GM12878 (cell line): ENCODE measurements at regions not wholly inside any gene's neighbourhood (a gene's known extent, or its start where the extent isn't known, plus 50 kb on each side); places are given as distances from the start of the nearest gene placed in this dataset.

Source experiments
- ATAC-seq: fragments of 200-7000 bp; cut with Tn5 transposase; 3 replicates; pipeline ENCODE4 v1.9.1; 2020; ENCODE audit warnings: mild to moderate bottlenecking, moderate library complexity
- BruUV-seq: library from RNA; stranded (reverse); fragments of 400-500 nt; replicated peaks from 2 replicates; lab custom pipeline; 2021; lab: Mats Ljungman, UMichigan
- CTCF ChIA-PET: fragments of 300-600 bp; sonication (Branson Sonifier 250); formaldehyde crosslinking; extraction: SDS; loops from one replicate; lab custom pipeline; 2021; ENCODE audit warnings: inconsistent platforms; lab: Yijun Ruan, JAX
- POLR2A ChIA-PET: fragments of 350-600 bp; formaldehyde crosslinking; extraction: SDS; loops from one replicate; lab custom pipeline; 2021; ENCODE audit warnings: inconsistent platforms; lab: Charles Lee
- RAD21 ChIA-PET: fragments of 300-600 bp; sonication (Branson Sonifier 250); formaldehyde crosslinking; loops from one replicate; lab custom pipeline; 2023; ENCODE audit warnings: antibody characterized with exemption; ENCODE audit not compliant: unreplicated experiment; lab: Charles Lee
- SMC1A ChIA-PET: fragments of 300-600 bp; sonication (Branson Sonifier 250); formaldehyde crosslinking; loops from one replicate; lab custom pipeline; 2023; ENCODE audit not compliant: unreplicated experiment, uncharacterized antibody; lab: Charles Lee
- DNase-seq: peaks from one replicate; pipeline ENCODE4 v3.0.0-alpha.2; 2011; ENCODE audit warnings: low read depth, low spot score
- FAIRE-seq: peaks from 3 replicates; lab custom pipeline; 2011; peaks lifted over from hg19 to GRCh38; lab: Jason Lieb, UNC
- H2AFZ ChIP-seq: 2 replicates; pipeline ENCODE4 v1.6.0; 2011; ENCODE audit warnings: low read depth, low read length, control low read depth; ENCODE audit not compliant: control insufficient read depth
- H3K27ac ChIP-seq: 2 replicates; pipeline ENCODE4 v1.5.1; 2011; ENCODE audit warnings: control low read depth; ENCODE audit not compliant: control insufficient read depth, insufficient read depth
- H3K27me3 ChIP-seq, 2 experiments: replicated peaks in 1 of 2; 2 replicates each; pipeline versions ENCODE4 v1.6.0 to v1.6.1; 2011; ENCODE audit warnings: low read length in 1 of 2; ENCODE audit not compliant: control insufficient read depth in 2 of 2, insufficient read depth in 2 of 2
- H3K36me3 ChIP-seq, 2 experiments: 2 replicates each; pipeline ENCODE4 v1.5.1; 2011; ENCODE audit warnings: low read length in 1 of 2; ENCODE audit not compliant: control insufficient read depth in 2 of 2, insufficient read depth in 2 of 2
- H3K4me1 ChIP-seq: 2 replicates; pipeline ENCODE4 v1.6.1; 2011; ENCODE audit warnings: mild to moderate bottlenecking, low read length, moderate library complexity, mixed read lengths; ENCODE audit not compliant: control insufficient read depth, insufficient read depth
- H3K4me2 ChIP-seq: 2 replicates; pipeline ENCODE4 v1.6.0; 2011; ENCODE audit warnings: control low read depth; ENCODE audit not compliant: control insufficient read depth, insufficient read depth
- H3K4me3 ChIP-seq: fragments of 200-600 bp; sonication (generic); 2 replicates; pipeline ENCODE4 v1.5.1; 2016
- H3K79me2 ChIP-seq: 2 replicates; pipeline ENCODE4 v1.6.0; 2011; ENCODE audit warnings: low read length; ENCODE audit not compliant: control insufficient read depth, insufficient read depth
- H3K9ac ChIP-seq: 2 replicates; pipeline ENCODE4 v1.8.0; 2011; ENCODE audit warnings: low read length, control low read depth, mixed read lengths; ENCODE audit not compliant: control insufficient read depth, insufficient read depth
- H3K9me3 ChIP-seq: replicated peaks from 3 replicates; pipeline ENCODE4 v1.5.1; 2011; ENCODE audit warnings: mild to moderate bottlenecking, low read length; ENCODE audit not compliant: control insufficient read depth, insufficient read depth
- H4K20me1 ChIP-seq: 2 replicates; pipeline ENCODE4 v1.6.0; 2011; ENCODE audit not compliant: control insufficient read depth, insufficient read depth
- BACH1 ChIP-seq: fragments of 450-650 bp; IDR thresholded peaks from 2 replicates; pipeline ENCODE4 v1.6.1; 2017; ENCODE audit warnings: mild to moderate bottlenecking, borderline replicate concordance
- CHD4 ChIP-seq: fragments of 200-600 bp; sonication (generic); IDR thresholded peaks from 2 replicates; pipeline ENCODE4 v1.6.1; 2016; ENCODE audit warnings: mild to moderate bottlenecking
- PAX8 ChIP-seq: fragments of 450-650 bp; IDR thresholded peaks from 2 replicates; pipeline ENCODE4 v1.6.1; 2017; ENCODE audit warnings: mild to moderate bottlenecking, moderate library complexity
- PML ChIP-seq: IDR thresholded peaks from 2 replicates; pipeline ENCODE4 v1.6.1; 2012; ENCODE audit warnings: low read length, inconsistent platforms
- RFX5 ChIP-seq: IDR thresholded peaks from 2 replicates; pipeline ENCODE4 v1.6.1; 2011; ENCODE audit warnings: low read depth, low read length, improper control_type of control experiment
- ZBED1 ChIP-seq: IDR thresholded peaks from 2 replicates; pipeline ENCODE4 v1.6.1; 2016; ENCODE audit warnings: borderline replicate concordance
- ZNF384 ChIP-seq: IDR thresholded peaks from 2 replicates; pipeline ENCODE4 v1.6.1; 2012; ENCODE audit warnings: low read depth, mild to moderate bottlenecking, low read length, improper control_type of control experiment, borderline replicate concordance
- WGBS: methylation state at CpG from one replicate; pipeline ENCODE4 v1.1.6; 2016; ENCODE audit warnings: low lambda C conversion rate; ENCODE audit not compliant: insufficient replicate concordance, insufficient coverage; ENCODE audit errors: missing lambda C conversion rate; 5-methylcytosine and 5-hydroxymethylcytosine counted together
- in situ Hi-C: fragments of 300-500 bp; cut with MboI; formaldehyde crosslinking; loops from 9 replicates; pipeline ENCODE4 v1.14.3; 2018; ENCODE audit warnings: mixed read lengths
- intact Hi-C: fragments of 100-400 bp; cut with micrococcal nuclease; formaldehyde crosslinking; loops from one replicate; pipeline ENCODE4 v1.14.2; 2022; ENCODE audit not compliant: unreplicated experiment
- TF ChIP-seq, protein P1 (sequence below): fragments of 450-650 bp; formaldehyde crosslinking; IDR thresholded peaks from 2 replicates; pipeline ENCODE4 v1.4.0; 2022; ENCODE audit warnings: mild to moderate bottlenecking, moderate library complexity
- TF ChIP-seq, protein P2 (sequence below): fragments of 450-650 bp; IDR thresholded peaks from 2 replicates; pipeline ENCODE4 v1.6.1; 2018; ENCODE audit warnings: mild to moderate bottlenecking, low read depth, moderate library complexity; ENCODE audit not compliant: partially characterized antibody
- TF ChIP-seq, protein P3 (sequence below), 3 experiments: IDR thresholded peaks in 2 of 3; conservative IDR thresholded peaks in 1 of 3; 2 replicates each; pipeline ENCODE4 v1.5.1; 2011; ENCODE audit warnings: low read depth in 3 of 3, low read length in 3 of 3, mild to moderate bottlenecking in 3 of 3, control low read depth in 2 of 3, moderate library complexity in 2 of 3, inconsistent platforms in 1 of 3, mixed read lengths in 1 of 3; ENCODE audit not compliant: control insufficient read depth in 2 of 3, insufficient read depth in 1 of 3; ENCODE audit errors: extremely low read depth in 1 of 3

DNA sequence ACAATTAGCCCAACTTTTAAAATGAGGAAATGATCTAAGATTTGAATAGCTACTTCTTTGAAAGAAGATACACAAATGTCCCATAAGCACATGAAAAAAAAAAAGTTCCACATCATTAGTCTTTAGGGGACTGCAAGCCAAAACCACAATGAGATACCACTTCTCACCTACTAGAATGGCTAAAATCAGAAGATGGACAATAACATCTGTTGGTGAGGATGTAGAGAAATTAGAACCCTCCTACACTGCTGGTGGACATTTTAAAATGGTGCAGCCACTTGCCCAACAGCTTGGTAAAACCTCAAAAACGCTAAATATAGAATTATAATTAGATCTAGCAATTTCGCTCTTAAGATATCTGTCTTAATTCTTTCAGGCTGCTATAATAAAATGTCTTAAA, 77.1 kb downstream of the MEX3B start:
- POLR2A ChIA-PET = no interaction called here
- RAD21 ChIA-PET = no interaction called here
- no peaks in the 10 kb centered on the region; the same call in 2 of the 3 replicates for H3K9me3 ChIP-seq
- no TSS peak for BruUV-seq
- no peak overlapping the region for H2AFZ ChIP-seq
- H3K4me3 ChIP-seq = no peak overlapping the region
- H3K9ac ChIP-seq = no peak overlapping the region
- H3K4me1 ChIP-seq = no peaks in the 10 kb centered on the region
- no peak overlapping the region for H3K27ac ChIP-seq
- no peaks in the 10 kb centered on the region for H3K79me2 ChIP-seq
- SMC1A ChIA-PET = no interaction called here
- no peak for ATAC-seq
- in situ Hi-C loops = no loop called here
- TF ChIP-seq PAX8 = no peak
- TF ChIP-seq, all 136 proteins: peak for 0
- CTCF ChIA-PET = no interaction called here
- Histone ChIP-seq H3K27me3 (no peaks in the 10 kb centered on the region), H4K20me1 (no peaks in the 10 kb centered on the region), H3K4me2 (no peak overlapping the region), H3K36me3 (no peaks in the 10 kb centered on the region)
- intact Hi-C loops = no loop called here
- WGBS = 89% methylated on average over 2 of the region's 2 CpGs
- DNase-seq = no peak
- FAIRE-seq = peak; percentile 41

DNA sequence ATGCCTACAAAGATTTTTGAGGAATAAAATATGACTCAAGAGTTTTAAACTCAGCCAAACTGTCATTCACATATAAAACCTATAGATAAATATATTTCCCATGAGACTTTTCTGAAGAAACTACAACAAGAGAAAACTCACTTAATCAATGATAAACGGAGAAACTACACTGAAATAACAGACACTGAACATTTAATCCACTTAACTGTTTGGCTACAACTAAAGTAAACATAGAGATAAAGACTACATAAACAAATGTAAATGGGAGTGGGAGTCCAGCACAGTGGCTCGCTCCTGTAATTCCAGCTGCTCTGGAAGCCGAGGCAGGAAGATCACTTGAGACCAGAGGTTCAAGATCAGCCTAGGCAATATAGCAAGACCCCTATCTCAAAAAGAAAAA, 79.2 kb downstream of the MEX3B start:
- no peaks in the 10 kb centered on the region for H3K4me1 ChIP-seq
- ATAC-seq = no peak
- FAIRE-seq = no peak
- H3K36me3 ChIP-seq = no peaks in the 10 kb centered on the region
- ChIA-PET CTCF (no interaction called here), SMC1A (no interaction called here), POLR2A (no interaction called here), RAD21 (no interaction called here)
- in situ Hi-C loops (no loop called here), intact Hi-C loops (no loop called here)
- BruUV-seq = no TSS peak
- H3K79me2 ChIP-seq = no peaks in the 10 kb centered on the region
- H3K27ac ChIP-seq = no peak overlapping the region
- H3K4me2 ChIP-seq = no peak overlapping the region
- H3K27me3 ChIP-seq = no peaks in the 10 kb centered on the region
- no peak overlapping the region for H3K9ac ChIP-seq
- no peak overlapping the region for H2AFZ ChIP-seq
- H3K9me3 ChIP-seq = no peaks in the 10 kb centered on the region; the same call in 2 of the 3 replicates
- WGBS = 56% methylated on average over 3 of the region's 3 CpGs
- no peak for DNase-seq
- H4K20me1 ChIP-seq = no peaks in the 10 kb centered on the region
- H3K4me3 ChIP-seq = no peak overlapping the region
- TF ChIP-seq ZBED1 = no peak
- no peak for TF ChIP-seq CHD4
- TF ChIP-seq PML = no peak
- no peak for TF ChIP-seq BACH1
- TF ChIP-seq RFX5 = no peak
- TF ChIP-seq ZNF384 = no peak
- TF ChIP-seq, protein P1, sequence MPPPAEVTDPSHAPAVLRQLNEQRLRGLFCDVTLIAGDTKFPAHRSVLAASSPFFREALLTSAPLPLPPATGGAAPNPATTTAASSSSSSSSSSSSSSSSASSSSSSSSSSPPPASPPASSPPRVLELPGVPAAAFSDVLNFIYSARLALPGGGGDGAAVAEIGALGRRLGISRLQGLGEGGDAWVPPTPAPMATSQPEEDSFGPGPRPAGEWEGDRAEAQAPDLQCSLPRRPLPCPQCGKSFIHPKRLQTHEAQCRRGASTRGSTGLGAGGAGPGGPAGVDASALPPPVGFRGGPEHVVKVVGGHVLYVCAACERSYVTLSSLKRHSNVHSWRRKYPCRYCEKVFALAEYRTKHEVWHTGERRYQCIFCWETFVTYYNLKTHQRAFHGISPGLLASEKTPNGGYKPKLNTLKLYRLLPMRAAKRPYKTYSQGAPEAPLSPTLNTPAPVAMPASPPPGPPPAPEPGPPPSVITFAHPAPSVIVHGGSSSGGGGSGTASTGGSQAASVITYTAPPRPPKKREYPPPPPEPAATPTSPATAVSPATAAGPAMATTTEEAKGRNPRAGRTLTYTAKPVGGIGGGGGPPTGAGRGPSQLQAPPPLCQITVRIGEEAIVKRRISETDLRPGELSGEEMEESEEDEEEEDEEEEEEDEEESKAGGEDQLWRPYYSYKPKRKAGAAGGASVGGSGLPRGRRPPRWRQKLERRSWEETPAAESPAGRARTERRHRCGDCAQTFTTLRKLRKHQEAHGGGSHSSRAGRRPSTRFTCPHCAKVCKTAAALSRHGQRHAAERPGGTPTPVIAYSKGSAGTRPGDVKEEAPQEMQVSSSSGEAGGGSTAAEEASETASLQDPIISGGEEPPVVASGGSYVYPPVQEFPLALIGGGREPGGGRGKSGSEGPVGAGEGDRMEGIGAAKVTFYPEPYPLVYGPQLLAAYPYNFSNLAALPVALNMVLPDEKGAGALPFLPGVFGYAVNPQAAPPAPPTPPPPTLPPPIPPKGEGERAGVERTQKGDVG (CRISPR knock-in tag) = no peak
- TF ChIP-seq, protein P2, sequence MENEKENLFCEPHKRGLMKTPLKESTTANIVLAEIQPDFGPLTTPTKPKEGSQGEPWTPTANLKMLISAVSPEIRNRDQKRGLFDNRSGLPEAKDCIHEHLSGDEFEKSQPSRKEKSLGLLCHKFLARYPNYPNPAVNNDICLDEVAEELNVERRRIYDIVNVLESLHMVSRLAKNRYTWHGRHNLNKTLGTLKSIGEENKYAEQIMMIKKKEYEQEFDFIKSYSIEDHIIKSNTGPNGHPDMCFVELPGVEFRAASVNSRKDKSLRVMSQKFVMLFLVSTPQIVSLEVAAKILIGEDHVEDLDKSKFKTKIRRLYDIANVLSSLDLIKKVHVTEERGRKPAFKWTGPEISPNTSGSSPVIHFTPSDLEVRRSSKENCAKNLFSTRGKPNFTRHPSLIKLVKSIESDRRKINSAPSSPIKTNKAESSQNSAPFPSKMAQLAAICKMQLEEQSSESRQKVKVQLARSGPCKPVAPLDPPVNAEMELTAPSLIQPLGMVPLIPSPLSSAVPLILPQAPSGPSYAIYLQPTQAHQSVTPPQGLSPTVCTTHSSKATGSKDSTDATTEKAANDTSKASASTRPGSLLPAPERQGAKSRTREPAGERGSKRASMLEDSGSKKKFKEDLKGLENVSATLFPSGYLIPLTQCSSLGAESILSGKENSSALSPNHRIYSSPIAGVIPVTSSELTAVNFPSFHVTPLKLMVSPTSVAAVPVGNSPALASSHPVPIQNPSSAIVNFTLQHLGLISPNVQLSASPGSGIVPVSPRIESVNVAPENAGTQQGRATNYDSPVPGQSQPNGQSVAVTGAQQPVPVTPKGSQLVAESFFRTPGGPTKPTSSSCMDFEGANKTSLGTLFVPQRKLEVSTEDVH = no peak
- TF ChIP-seq, protein P3, sequence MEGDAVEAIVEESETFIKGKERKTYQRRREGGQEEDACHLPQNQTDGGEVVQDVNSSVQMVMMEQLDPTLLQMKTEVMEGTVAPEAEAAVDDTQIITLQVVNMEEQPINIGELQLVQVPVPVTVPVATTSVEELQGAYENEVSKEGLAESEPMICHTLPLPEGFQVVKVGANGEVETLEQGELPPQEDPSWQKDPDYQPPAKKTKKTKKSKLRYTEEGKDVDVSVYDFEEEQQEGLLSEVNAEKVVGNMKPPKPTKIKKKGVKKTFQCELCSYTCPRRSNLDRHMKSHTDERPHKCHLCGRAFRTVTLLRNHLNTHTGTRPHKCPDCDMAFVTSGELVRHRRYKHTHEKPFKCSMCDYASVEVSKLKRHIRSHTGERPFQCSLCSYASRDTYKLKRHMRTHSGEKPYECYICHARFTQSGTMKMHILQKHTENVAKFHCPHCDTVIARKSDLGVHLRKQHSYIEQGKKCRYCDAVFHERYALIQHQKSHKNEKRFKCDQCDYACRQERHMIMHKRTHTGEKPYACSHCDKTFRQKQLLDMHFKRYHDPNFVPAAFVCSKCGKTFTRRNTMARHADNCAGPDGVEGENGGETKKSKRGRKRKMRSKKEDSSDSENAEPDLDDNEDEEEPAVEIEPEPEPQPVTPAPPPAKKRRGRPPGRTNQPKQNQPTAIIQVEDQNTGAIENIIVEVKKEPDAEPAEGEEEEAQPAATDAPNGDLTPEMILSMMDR (IDR thresholded peaks at IDR 0.05 in 2 of 3, conservative IDR thresholded peaks at IDR 0.05 in 1 of 3; ENCODE audit: control insufficient read depth in 2 of 3, extremely low read depth in 1 of 3, insufficient read depth in 1 of 3, low read depth in 3 of 3, low read length in 3 of 3) = no peak
